ENCODE measurements at regions not wholly inside any gene's neighbourhood (a gene's known extent, or its start where the extent isn't known, plus 50 kb on each side); places are given as distances from the start of the nearest gene placed in this dataset.

GRCh38 chr5:165877475-165877874, 2372.1 kb downstream of the MAT2B start:
- TF ChIP-seq BCLAF1 (IDR thresholded peaks at IDR 0.05) = no peak
- TF ChIP-seq REPIN1 (CRISPR knock-in tag; IDR thresholded peaks at IDR 0.05; ENCODE audit: borderline replicate concordance, low read depth) = no peak
- TF ChIP-seq YY1 (IDR thresholded peaks at IDR 0.05; ENCODE audit: insufficient read depth, insufficient replicate concordance, low read depth, low read length) = no peak
- TF ChIP-seq ZNF512B (CRISPR knock-in tag; IDR thresholded peaks at IDR 0.05; ENCODE audit: borderline replicate concordance) = no peak
- TF ChIP-seq ZC3H4 (CRISPR knock-in tag; IDR thresholded peaks at IDR 0.05; ENCODE audit: borderline replicate concordance) = no peak
- no peak for TF ChIP-seq ZNF496 (CRISPR knock-in tag; IDR thresholded peaks at IDR 0.05; ENCODE audit: insufficient replicate concordance)
- TF ChIP-seq ETV5 (CRISPR knock-in tag; IDR thresholded peaks at IDR 0.05; ENCODE audit: borderline replicate concordance) = no peak
- no peak for TF ChIP-seq CREB1 (IDR thresholded peaks at IDR 0.05)
- TF ChIP-seq CREB1 (CRISPR knock-in tag; IDR thresholded peaks at IDR 0.05) = no peak
- no peak for TF ChIP-seq CEBPB (IDR thresholded peaks at IDR 0.05; ENCODE audit: borderline replicate concordance, low read depth, low read length)
- TF ChIP-seq MYC (CRISPR knock-in tag; IDR thresholded peaks at IDR 0.05; ENCODE audit: borderline replicate concordance) = no peak
- no peak for TF ChIP-seq CTCF (CRISPR knock-in tag; IDR thresholded peaks at IDR 0.05)
- TF ChIP-seq NR3C1 (CRISPR knock-in tag; IDR thresholded peaks at IDR 0.05) = no peak
- no peak for TF ChIP-seq TRAFD1 (CRISPR knock-in tag; IDR thresholded peaks at IDR 0.05; ENCODE audit: borderline replicate concordance)
- TF ChIP-seq TCF12 (IDR thresholded peaks at IDR 0.05) = no peak
- TF ChIP-seq TCF12 (CRISPR knock-in tag; IDR thresholded peaks at IDR 0.05) = no peak
